ENCODE measurements at regions not wholly inside any gene's neighbourhood (a gene's known extent, or its start where the extent isn't known, plus 50 kb on each side); places are given as distances from the start of the nearest gene placed in this dataset.

DNA sequence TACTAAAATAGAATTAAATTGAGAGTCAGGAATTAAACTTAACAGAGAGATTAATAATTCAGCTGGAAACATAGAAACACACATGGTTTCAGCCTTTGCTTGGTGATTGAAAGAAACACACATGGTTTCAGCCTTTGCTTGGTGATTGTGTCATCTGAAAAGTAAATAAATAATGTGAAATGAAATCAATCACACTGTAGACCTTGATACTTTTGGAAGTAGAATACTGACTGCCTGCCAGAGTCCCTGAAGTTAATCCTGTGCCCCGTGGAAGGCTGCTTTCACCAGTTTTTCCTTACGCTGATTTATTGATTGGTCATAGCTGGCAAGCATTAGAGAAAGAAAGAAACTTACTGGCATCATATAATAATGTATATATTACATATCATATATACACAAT lies 1252.7 kb upstream of the FAM98A start:
- Histone ChIP-seq H3K4me3 (ENCODE audit: low read depth in 1 of 2, low read length in 2 of 2) (no peak overlapping the region), H3K9me3 (ENCODE audit: control insufficient read depth in 1 of 2, low read length in 2 of 2) (peaks cover 0 to 4% of the 10 kb centered on the region in 2 donors), H3K4me1 (ENCODE audit: control insufficient read depth in 1 of 2, insufficient read depth in 2 of 2, low read length in 2 of 2) (no peaks in the 10 kb centered on the region), H3K36me3 (ENCODE audit: control insufficient read depth in 1 of 2, insufficient read depth in 2 of 2, low read length in 2 of 2) (no peaks in the 10 kb centered on the region), H3K27me3 (ENCODE audit: low read depth, low read length) (no peaks in the 10 kb centered on the region), H3K27ac (ENCODE audit: low read length) (no peak overlapping the region)

DNA sequence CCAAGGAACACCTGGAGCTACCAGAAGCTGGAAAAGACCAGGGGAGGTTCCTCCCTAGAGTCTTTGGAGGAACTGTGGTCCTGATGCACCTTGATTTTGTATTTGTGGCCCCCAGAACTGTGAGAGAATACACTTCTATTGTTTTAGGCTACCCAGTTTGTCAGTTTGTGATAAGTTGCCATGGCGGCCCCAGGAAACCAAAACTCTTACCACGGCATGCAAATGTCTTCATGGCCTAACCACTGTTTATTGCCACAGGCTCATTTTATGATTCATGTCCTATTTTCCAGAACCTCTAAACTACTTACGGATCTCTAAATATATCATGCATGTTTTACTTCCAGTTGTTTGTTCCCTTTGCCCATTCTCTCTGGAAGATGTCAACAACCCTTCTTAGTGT lies 1250.7 kb upstream of the FAM98A start:
- Histone ChIP-seq H3K9me3 (ENCODE audit: control insufficient read depth in 1 of 2, low read length in 2 of 2) (no peaks in the 10 kb centered on the region), H3K27ac (ENCODE audit: low read length) (no peak overlapping the region), H3K4me3 (ENCODE audit: low read depth in 1 of 2, low read length in 2 of 2) (no peak overlapping the region), H3K27me3 (ENCODE audit: low read depth, low read length) (no peaks in the 10 kb centered on the region), H3K36me3 (ENCODE audit: control insufficient read depth in 1 of 2, insufficient read depth in 2 of 2, low read length in 2 of 2) (no peaks in the 10 kb centered on the region), H3K4me1 (ENCODE audit: control insufficient read depth in 1 of 2, insufficient read depth in 2 of 2, low read length in 2 of 2) (no peaks in the 10 kb centered on the region)

DNA sequence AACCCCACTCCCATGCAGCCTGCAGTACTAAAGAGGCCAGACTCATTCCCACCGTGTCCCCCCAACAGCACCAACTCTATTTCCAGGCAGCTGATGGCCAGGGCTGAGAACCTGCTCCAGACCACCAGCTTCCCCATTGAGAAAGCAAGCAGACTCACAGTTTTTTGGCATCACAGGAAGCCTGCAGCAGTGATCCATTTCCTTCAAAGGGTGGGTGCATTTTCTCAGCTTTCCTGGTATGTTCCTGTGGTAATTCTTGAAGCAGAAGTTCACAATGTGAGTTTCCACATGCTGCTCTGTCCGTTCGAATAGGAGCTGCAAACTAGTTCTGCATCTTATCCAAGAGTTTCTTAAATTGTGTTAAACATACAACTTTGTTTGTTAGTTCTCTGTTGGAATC lies 1249.6 kb upstream of the FAM98A start:
- Histone ChIP-seq H3K4me1 (ENCODE audit: control insufficient read depth in 1 of 2, insufficient read depth in 2 of 2, low read length in 2 of 2) (no peaks in the 10 kb centered on the region), H3K27ac (ENCODE audit: low read length) (no peak overlapping the region), H3K27me3 (ENCODE audit: low read depth, low read length) (no peaks in the 10 kb centered on the region), H3K36me3 (ENCODE audit: control insufficient read depth in 1 of 2, insufficient read depth in 2 of 2, low read length in 2 of 2) (no peaks in the 10 kb centered on the region), H3K4me3 (ENCODE audit: low read depth in 1 of 2, low read length in 2 of 2) (no peak overlapping the region), H3K9me3 (ENCODE audit: control insufficient read depth in 1 of 2, low read length in 2 of 2) (no peaks in the 10 kb centered on the region)

DNA sequence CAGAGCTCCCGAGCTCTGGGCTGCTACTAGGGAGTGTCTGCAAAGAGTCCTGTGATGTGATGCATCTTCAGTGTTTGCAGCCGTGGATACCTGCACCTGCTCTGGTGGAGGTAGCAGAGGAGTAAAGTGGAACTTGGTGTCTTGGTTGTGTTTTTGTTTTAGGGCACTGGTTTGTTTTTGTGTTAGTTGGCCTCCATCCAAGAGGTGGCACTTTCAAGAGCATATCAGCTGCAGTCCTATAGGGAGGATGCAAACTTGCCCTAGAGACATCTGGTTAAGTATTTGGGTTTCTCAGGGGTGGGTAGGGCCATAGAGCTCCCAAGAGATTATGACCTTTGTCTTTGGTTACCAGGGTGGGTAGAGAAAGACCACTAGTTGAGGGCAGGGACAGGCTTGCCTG lies 1249.0 kb upstream of the FAM98A start:
- no peak overlapping the region for H3K27ac ChIP-seq (ENCODE audit: low read length)
- H3K4me3 ChIP-seq (ENCODE audit: low read depth in 1 of 2, low read length in 2 of 2): no peak overlapping the region
- H3K4me1 ChIP-seq (ENCODE audit: control insufficient read depth in 1 of 2, insufficient read depth in 2 of 2, low read length in 2 of 2): no peaks in the 10 kb centered on the region
- H3K9me3 ChIP-seq (ENCODE audit: control insufficient read depth in 1 of 2, low read length in 2 of 2): no peaks in the 10 kb centered on the region
- no peaks in the 10 kb centered on the region for H3K36me3 ChIP-seq (ENCODE audit: control insufficient read depth in 1 of 2, insufficient read depth in 2 of 2, low read length in 2 of 2)
- no peaks in the 10 kb centered on the region for H3K27me3 ChIP-seq (ENCODE audit: low read depth, low read length)

DNA sequence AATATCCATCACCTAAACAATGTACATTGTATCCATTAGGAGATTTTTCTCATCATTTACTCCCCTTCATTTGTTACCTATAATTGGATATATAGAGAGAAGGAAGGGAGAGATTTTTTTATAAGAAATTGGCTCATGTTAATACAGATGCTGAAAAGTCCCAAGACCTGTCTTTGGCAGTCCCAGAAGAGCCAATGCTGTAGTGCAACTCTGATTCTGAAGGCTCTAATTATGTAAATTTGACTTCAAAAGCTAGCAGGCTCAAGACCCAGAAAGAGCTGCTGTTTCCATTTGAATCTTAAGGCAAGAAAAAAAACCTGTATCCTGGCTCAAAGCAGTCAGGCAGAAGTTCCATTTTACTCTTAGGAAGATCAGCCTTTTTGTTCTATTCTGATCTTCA lies 1245.5 kb upstream of the FAM98A start:
- no peaks in the 10 kb centered on the region for H3K27me3 ChIP-seq (ENCODE audit: low read depth, low read length)
- no peak overlapping the region for H3K27ac ChIP-seq (ENCODE audit: low read length)
- no peaks in the 10 kb centered on the region for H3K9me3 ChIP-seq (ENCODE audit: control insufficient read depth in 1 of 2, low read length in 2 of 2)
- H3K4me3 ChIP-seq (ENCODE audit: low read depth in 1 of 2, low read length in 2 of 2): no peak overlapping the region
- no peaks in the 10 kb centered on the region for H3K4me1 ChIP-seq (ENCODE audit: control insufficient read depth in 1 of 2, insufficient read depth in 2 of 2, low read length in 2 of 2)
- no peaks in the 10 kb centered on the region for H3K36me3 ChIP-seq (ENCODE audit: control insufficient read depth in 1 of 2, insufficient read depth in 2 of 2, low read length in 2 of 2)

DNA sequence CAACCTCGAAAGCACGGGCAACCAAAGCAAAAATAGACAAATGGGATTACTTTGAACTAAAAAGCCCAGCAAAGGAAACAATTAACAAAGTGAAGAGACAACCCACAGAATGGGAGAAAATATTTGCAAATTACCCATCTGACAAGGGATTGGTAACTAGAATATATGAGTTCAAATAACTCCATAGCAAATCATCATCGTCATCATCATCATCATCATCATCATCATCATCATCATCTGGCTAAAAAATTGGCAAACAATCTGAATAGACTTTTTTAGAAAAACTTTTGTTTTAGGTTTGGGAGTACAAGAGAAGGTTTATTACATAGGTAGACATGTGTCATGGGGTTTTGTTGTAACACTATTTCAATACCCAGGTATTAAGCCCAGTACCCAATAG lies 1239.3 kb upstream of the FAM98A start:
- peaks cover 3 to 14% of the 10 kb centered on the region in 2 donors for H3K9me3 ChIP-seq (ENCODE audit: control insufficient read depth in 1 of 2, low read length in 2 of 2)
- no peaks in the 10 kb centered on the region for H3K4me1 ChIP-seq (ENCODE audit: control insufficient read depth in 1 of 2, insufficient read depth in 2 of 2, low read length in 2 of 2)
- H3K27ac ChIP-seq (ENCODE audit: low read length): no peak overlapping the region
- H3K4me3 ChIP-seq (ENCODE audit: low read depth in 1 of 2, low read length in 2 of 2): no peak overlapping the region
- no peaks in the 10 kb centered on the region for H3K27me3 ChIP-seq (ENCODE audit: low read depth, low read length)
- H3K36me3 ChIP-seq (ENCODE audit: control insufficient read depth in 1 of 2, insufficient read depth in 2 of 2, low read length in 2 of 2): no peaks in the 10 kb centered on the region

DNA sequence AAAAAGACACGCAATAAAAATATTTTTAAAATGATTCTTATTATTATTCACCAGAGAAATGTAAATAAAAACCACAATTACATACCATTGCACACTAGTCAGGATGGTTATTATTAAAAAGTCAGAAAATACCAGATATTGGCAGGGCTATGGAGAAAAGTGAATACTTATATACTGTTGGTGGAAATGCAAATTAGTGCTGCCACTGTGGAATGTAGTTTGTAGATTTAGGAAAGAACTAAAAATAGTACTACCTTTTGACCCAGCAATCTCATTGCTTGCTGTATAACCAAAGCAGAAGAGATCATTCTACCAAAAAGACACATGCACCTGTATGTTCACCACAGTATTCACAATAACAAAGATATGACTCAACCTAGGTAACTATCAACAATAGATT lies 1237.3 kb upstream of the FAM98A start:
- H3K27ac ChIP-seq (ENCODE audit: low read length): no peak overlapping the region
- no peaks in the 10 kb centered on the region for H3K27me3 ChIP-seq (ENCODE audit: low read depth, low read length)
- peaks cover 3 to 14% of the 10 kb centered on the region in 2 donors for H3K9me3 ChIP-seq (ENCODE audit: control insufficient read depth in 1 of 2, low read length in 2 of 2)
- no peak overlapping the region for H3K4me3 ChIP-seq (ENCODE audit: low read depth in 1 of 2, low read length in 2 of 2)
- no peaks in the 10 kb centered on the region for H3K36me3 ChIP-seq (ENCODE audit: control insufficient read depth in 1 of 2, insufficient read depth in 2 of 2, low read length in 2 of 2)
- H3K4me1 ChIP-seq (ENCODE audit: control insufficient read depth in 1 of 2, insufficient read depth in 2 of 2, low read length in 2 of 2): no peaks in the 10 kb centered on the region

DNA sequence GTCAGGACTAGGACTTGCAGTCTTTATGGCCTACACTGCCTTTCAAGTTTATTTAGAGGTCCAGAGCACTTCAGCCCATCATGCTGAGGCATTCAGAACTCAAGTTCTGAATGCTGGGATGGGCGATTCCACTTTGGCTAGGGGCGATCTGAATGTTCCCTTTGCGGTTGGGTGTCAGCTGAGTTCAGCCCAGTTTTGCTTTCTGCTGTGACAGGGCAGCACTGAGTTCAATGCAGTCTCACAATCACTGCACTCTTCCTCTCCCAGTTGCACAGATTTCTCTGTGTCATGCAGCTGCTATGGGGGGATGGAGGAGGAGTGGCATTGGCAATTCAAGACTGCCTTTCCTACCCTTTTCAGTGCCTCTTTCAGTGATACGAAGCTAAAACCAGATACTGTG lies 1232.0 kb upstream of the FAM98A start:
- Histone ChIP-seq H3K4me3 (ENCODE audit: low read depth in 1 of 2, low read length in 2 of 2) (no peak overlapping the region), H3K27ac (ENCODE audit: low read length) (no peak overlapping the region), H3K4me1 (ENCODE audit: control insufficient read depth in 1 of 2, insufficient read depth in 2 of 2, low read length in 2 of 2) (no peaks in the 10 kb centered on the region), H3K27me3 (ENCODE audit: low read depth, low read length) (no peaks in the 10 kb centered on the region), H3K9me3 (ENCODE audit: control insufficient read depth in 1 of 2, low read length in 2 of 2) (no peaks in the 10 kb centered on the region), H3K36me3 (ENCODE audit: control insufficient read depth in 1 of 2, insufficient read depth in 2 of 2, low read length in 2 of 2) (no peaks in the 10 kb centered on the region)

DNA sequence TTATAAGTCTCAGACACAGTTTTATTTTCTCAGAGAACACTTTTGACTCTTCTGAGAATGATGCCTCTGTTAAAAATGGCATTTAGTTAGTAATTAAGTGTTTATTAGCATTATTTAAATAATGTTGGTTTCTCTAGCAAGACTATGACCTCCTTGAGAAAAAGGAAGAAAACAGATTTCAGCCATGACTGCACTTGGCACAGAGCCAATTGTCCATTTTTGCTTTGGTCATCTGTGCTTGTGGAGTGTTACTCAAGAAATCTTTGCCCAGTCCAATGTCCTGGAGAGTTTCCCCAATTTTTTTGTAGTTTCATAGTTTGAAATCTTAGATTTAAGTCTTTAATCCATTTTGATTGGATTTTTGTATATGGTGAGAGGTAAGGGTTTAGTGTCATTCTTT lies 1229.4 kb upstream of the FAM98A start:
- no peaks in the 10 kb centered on the region for H3K27me3 ChIP-seq (ENCODE audit: low read depth, low read length)
- no peaks in the 10 kb centered on the region for H3K9me3 ChIP-seq (ENCODE audit: control insufficient read depth in 1 of 2, low read length in 2 of 2)
- no peaks in the 10 kb centered on the region for H3K36me3 ChIP-seq (ENCODE audit: control insufficient read depth in 1 of 2, insufficient read depth in 2 of 2, low read length in 2 of 2)
- no peak overlapping the region for H3K4me3 ChIP-seq (ENCODE audit: low read depth in 1 of 2, low read length in 2 of 2)
- no peak overlapping the region for H3K27ac ChIP-seq (ENCODE audit: low read length)
- H3K4me1 ChIP-seq (ENCODE audit: control insufficient read depth in 1 of 2, insufficient read depth in 2 of 2, low read length in 2 of 2): no peaks in the 10 kb centered on the region

DNA sequence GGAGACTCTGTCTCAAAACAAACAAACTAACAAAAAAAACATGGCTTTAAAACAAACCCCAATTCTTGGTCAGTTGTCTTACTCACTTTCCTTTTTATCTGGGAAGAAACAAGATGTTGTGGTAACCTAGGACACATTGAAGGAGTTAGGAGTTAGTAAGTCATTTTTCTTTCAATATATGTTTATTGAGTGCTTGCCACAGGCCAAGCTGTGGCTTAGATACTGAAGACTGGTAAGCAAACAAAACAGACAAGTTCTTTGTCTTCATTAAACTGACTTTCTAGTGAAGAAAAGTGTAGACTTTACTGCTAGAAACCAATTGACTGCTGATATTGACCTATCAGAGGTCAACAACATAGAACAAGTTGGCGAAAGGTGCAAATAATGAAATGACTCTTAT lies 1228.3 kb upstream of the FAM98A start:
- Histone ChIP-seq H3K4me1 (ENCODE audit: control insufficient read depth in 1 of 2, insufficient read depth in 2 of 2, low read length in 2 of 2) (no peaks in the 10 kb centered on the region), H3K36me3 (ENCODE audit: control insufficient read depth in 1 of 2, insufficient read depth in 2 of 2, low read length in 2 of 2) (no peaks in the 10 kb centered on the region), H3K9me3 (ENCODE audit: control insufficient read depth in 1 of 2, low read length in 2 of 2) (no peaks in the 10 kb centered on the region), H3K4me3 (ENCODE audit: low read depth in 1 of 2, low read length in 2 of 2) (no peak overlapping the region), H3K27ac (ENCODE audit: low read length) (no peak overlapping the region), H3K27me3 (ENCODE audit: low read depth, low read length) (no peaks in the 10 kb centered on the region)

DNA sequence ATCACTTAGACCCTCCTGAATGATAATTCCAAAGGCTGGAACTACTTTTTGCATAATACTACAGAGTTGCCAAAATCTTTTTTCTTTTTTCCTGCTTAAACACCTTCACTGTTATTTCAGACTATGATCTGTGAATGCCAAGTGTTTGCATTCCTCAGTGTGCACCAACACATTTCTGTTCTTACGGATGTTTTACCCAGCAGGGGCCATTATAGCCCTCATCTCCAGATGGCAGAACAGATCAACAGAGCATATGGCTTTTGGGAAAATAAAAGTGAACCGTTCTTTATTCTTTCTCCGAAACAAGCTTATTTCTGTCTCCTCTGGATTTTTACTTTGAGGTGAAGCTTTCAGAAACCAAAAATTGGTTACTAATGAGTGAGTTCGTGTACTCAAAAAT lies 1226.6 kb upstream of the FAM98A start:
- no peak overlapping the region for H3K27ac ChIP-seq (ENCODE audit: low read length)
- H3K36me3 ChIP-seq (ENCODE audit: control insufficient read depth in 1 of 2, insufficient read depth in 2 of 2, low read length in 2 of 2): no peaks in the 10 kb centered on the region
- no peak overlapping the region for H3K4me3 ChIP-seq (ENCODE audit: low read depth in 1 of 2, low read length in 2 of 2)
- no peaks in the 10 kb centered on the region for H3K9me3 ChIP-seq (ENCODE audit: control insufficient read depth in 1 of 2, low read length in 2 of 2)
- no peaks in the 10 kb centered on the region for H3K4me1 ChIP-seq (ENCODE audit: control insufficient read depth in 1 of 2, insufficient read depth in 2 of 2, low read length in 2 of 2)
- H3K27me3 ChIP-seq (ENCODE audit: low read depth, low read length): no peaks in the 10 kb centered on the region

DNA sequence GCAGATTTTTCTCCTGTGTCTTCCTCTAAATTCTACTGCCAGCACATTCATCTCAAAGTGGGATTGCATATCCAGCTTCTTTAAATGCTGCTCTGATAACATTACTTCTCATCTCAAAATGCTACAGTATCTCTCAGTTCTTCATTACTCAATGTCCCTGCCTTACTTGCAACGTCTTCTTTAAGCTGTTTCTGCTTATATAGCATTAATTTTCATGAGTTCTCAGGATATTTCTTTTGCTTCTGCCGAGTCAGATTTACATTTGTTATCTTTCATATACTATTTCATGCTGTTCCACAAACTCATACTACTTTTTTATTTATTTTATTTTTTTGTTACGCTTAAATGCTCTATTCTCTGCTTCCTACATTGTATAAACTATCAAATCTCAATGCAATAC lies 1223.5 kb upstream of the FAM98A start:
- H3K9me3 ChIP-seq (ENCODE audit: control insufficient read depth in 1 of 2, low read length in 2 of 2): no peaks in the 10 kb centered on the region
- no peaks in the 10 kb centered on the region for H3K4me1 ChIP-seq (ENCODE audit: control insufficient read depth in 1 of 2, insufficient read depth in 2 of 2, low read length in 2 of 2)
- H3K4me3 ChIP-seq (ENCODE audit: low read depth in 1 of 2, low read length in 2 of 2): no peak overlapping the region
- no peaks in the 10 kb centered on the region for H3K27me3 ChIP-seq (ENCODE audit: low read depth, low read length)
- no peaks in the 10 kb centered on the region for H3K36me3 ChIP-seq (ENCODE audit: control insufficient read depth in 1 of 2, insufficient read depth in 2 of 2, low read length in 2 of 2)
- H3K27ac ChIP-seq (ENCODE audit: low read length): no peak overlapping the region
